IMR-90 (cell line): ENCODE measurements at regions not wholly inside any gene's neighbourhood (a gene's known extent, or its start where the extent isn't known, plus 50 kb on each side); places are given as distances from the start of the nearest gene placed in this dataset.

Experiments
- ATAC-seq: fragments of 200-7000 bp; cut with Tn5 transposase; 2 replicates; pipeline ENCODE4 v1.9.1; 2020; ENCODE audit warnings: low read depth, mild to moderate bottlenecking, moderate library complexity
- BruUV-seq: library from RNA; stranded (reverse); fragments of 400-500 nt; replicated peaks from 2 replicates; lab custom pipeline; 2021; lab: Mats Ljungman, UMichigan
- CTCF ChIA-PET: fragments of 300-600 bp; formaldehyde crosslinking; extraction: SDS; loops from one replicate; lab custom pipeline; 2021; ENCODE audit warnings: antibody characterized with exemption; lab: Yijun Ruan, JAX
- POLR2A ChIA-PET: fragments of 300-600 bp; sonication (Branson Sonifier 250); formaldehyde crosslinking; loops from one replicate; lab custom pipeline; 2022; ENCODE audit warnings: antibody characterized with exemption; ENCODE audit not compliant: unreplicated experiment; lab: Charles Lee
- DNase-seq: peaks from one replicate; pipeline ENCODE4 v3.0.0; 2013
- H2AFZ ChIP-seq: replicated peaks from 2 replicates; pipeline ENCODE3; 2013; ENCODE audit warnings: low read length, mild to moderate bottlenecking; ENCODE audit not compliant: poor library complexity
- H2AK5ac ChIP-seq: 2 replicates; pipeline ENCODE4 v1.6.1; 2013; ENCODE audit warnings: low read depth, low read length, inconsistent platforms
- H2AK9ac ChIP-seq: replicated peaks from 2 replicates; pipeline ENCODE3; 2013; ENCODE audit warnings: mild to moderate bottlenecking, low read depth, low read length, moderate library complexity; ENCODE audit not compliant: poor library complexity
- H2BK120ac ChIP-seq: 2 replicates; pipeline ENCODE4 v1.6.1; 2013; ENCODE audit warnings: low read depth, low read length, inconsistent platforms
- H2BK15ac ChIP-seq: 3 replicates; pipeline ENCODE4 v1.6.1; 2013; ENCODE audit warnings: low read depth, low read length, inconsistent platforms
- H2BK20ac ChIP-seq: 2 replicates; pipeline ENCODE4 v1.6.1; 2013; ENCODE audit warnings: low read depth, mild to moderate bottlenecking, inconsistent platforms, low read length, moderate library complexity
- H2BK5ac ChIP-seq: 2 replicates; pipeline ENCODE4 v1.6.1; 2013; ENCODE audit warnings: mild to moderate bottlenecking, low read depth, low read length, inconsistent platforms; ENCODE audit not compliant: poor library complexity, severe bottlenecking
- H3K14ac ChIP-seq: replicated peaks from 2 replicates; pipeline ENCODE4 v1.6.1; 2013; ENCODE audit warnings: low read depth, low read length, inconsistent platforms
- H3K18ac ChIP-seq: 2 replicates; pipeline ENCODE4 v1.6.1; 2013; ENCODE audit warnings: low read depth, low read length, control low read depth
- H3K23ac ChIP-seq: 2 replicates; pipeline ENCODE4 v1.6.1; 2013; ENCODE audit warnings: low read depth, low read length, inconsistent platforms
- H3K27ac ChIP-seq: 2 replicates; pipeline ENCODE4 v1.5.1; 2013; ENCODE audit warnings: mild to moderate bottlenecking, control low read depth, low read length; ENCODE audit not compliant: insufficient read depth
- H3K27me3 ChIP-seq: 2 replicates; pipeline ENCODE4 v1.6.1; 2013; ENCODE audit warnings: low read length; ENCODE audit not compliant: control insufficient read depth, insufficient read depth
- H3K36me3 ChIP-seq: 2 replicates; pipeline ENCODE4 v1.6.1; 2013; ENCODE audit warnings: low read length, mixed read lengths; ENCODE audit not compliant: control insufficient read depth, insufficient read depth
- H3K4ac ChIP-seq: 2 replicates; pipeline ENCODE4 v1.6.1; 2013; ENCODE audit warnings: low read depth, low read length, inconsistent platforms
- H3K4me1 ChIP-seq: 2 replicates; pipeline ENCODE4 v1.6.1; 2013; ENCODE audit warnings: low read length, mixed read lengths; ENCODE audit not compliant: control insufficient read depth, insufficient read depth
- H3K4me2 ChIP-seq: 2 replicates; pipeline ENCODE4 v1.6.1; 2013; ENCODE audit warnings: low read depth, mild to moderate bottlenecking, control low read depth, low read length, moderate library complexity
- H3K4me3 ChIP-seq: 2 replicates; pipeline ENCODE4 v1.5.1; 2013; ENCODE audit warnings: low read depth, mild to moderate bottlenecking, control low read depth, low read length, moderate library complexity; ENCODE audit not compliant: insufficient read depth
- H3K56ac ChIP-seq: 2 replicates; pipeline ENCODE4 v1.6.1; 2013; ENCODE audit warnings: low read length, inconsistent platforms; ENCODE audit not compliant: insufficient read depth; ENCODE audit errors: extremely low read depth
- H3K79me1 ChIP-seq, 2 experiments: 2 replicates each; pipeline ENCODE4 v1.6.1; 2013; ENCODE audit warnings: low read length in 2 of 2, inconsistent platforms in 1 of 2, low read depth in 1 of 2
- H3K9ac ChIP-seq: 2 replicates; pipeline ENCODE4 v1.6.1; 2013; ENCODE audit warnings: low read depth, low read length, control low read depth
- H3K9me1 ChIP-seq: 2 replicates; pipeline ENCODE4 v1.6.1; 2013; ENCODE audit warnings: low read length, inconsistent platforms; ENCODE audit not compliant: insufficient read depth
- H3K9me3 ChIP-seq: 2 replicates; pipeline ENCODE4 v1.6.1; 2013; ENCODE audit warnings: low read length; ENCODE audit not compliant: control insufficient read depth, insufficient read depth
- H4K20me1 ChIP-seq: 2 replicates; pipeline ENCODE4 v1.6.1; 2013; ENCODE audit warnings: low read length, inconsistent platforms; ENCODE audit not compliant: insufficient read depth
- H4K5ac ChIP-seq: 2 replicates; pipeline ENCODE4 v1.6.1; 2013; ENCODE audit warnings: mild to moderate bottlenecking, low read depth, low read length, control low read depth
- H4K8ac ChIP-seq, 2 experiments: 2 replicates each; pipeline ENCODE4 v1.6.1; 2013; ENCODE audit warnings: low read depth in 2 of 2, low read length in 2 of 2, control low read depth in 1 of 2, inconsistent platforms in 1 of 2
- H4K91ac ChIP-seq: 2 replicates; pipeline ENCODE4 v1.6.1; 2013; ENCODE audit warnings: low read depth, low read length, inconsistent platforms; ENCODE audit not compliant: insufficient read depth
- BHLHE40 ChIP-seq: fragments of 150-350 bp; IDR thresholded peaks from 2 replicates; pipeline ENCODE4 v1.6.1; 2016; ENCODE audit warnings: mild to moderate bottlenecking, low read depth, low read length
- CEBPB ChIP-seq: IDR thresholded peaks from 2 replicates; pipeline ENCODE4 v1.6.1; 2012; ENCODE audit warnings: low read depth, low read length, improper control_type of control experiment
- CHD1 ChIP-seq: IDR thresholded peaks from 2 replicates; pipeline ENCODE4 v1.6.1; 2012; ENCODE audit warnings: low read depth, low read length, improper control_type of control experiment
- FOS ChIP-seq: fragments of 150-350 bp; IDR thresholded peaks from 2 replicates; pipeline ENCODE4 v1.6.1; 2016; ENCODE audit warnings: low read depth, low read length
- MAFK ChIP-seq: IDR thresholded peaks from 2 replicates; pipeline ENCODE4 v1.6.1; 2012; ENCODE audit warnings: low read depth, low read length, improper control_type of control experiment
- MAZ ChIP-seq: IDR thresholded peaks from 2 replicates; pipeline ENCODE4 v1.6.1; 2012; ENCODE audit warnings: low read depth, mild to moderate bottlenecking, low read length, improper control_type of control experiment, moderate library complexity, borderline replicate concordance
- MXI1 ChIP-seq: IDR thresholded peaks from 2 replicates; pipeline ENCODE4 v1.6.1; 2012; ENCODE audit warnings: low read depth, mild to moderate bottlenecking, low read length, moderate library complexity, borderline replicate concordance
- NFE2L2 ChIP-seq: fragments of 150-350 bp; IDR thresholded peaks from 2 replicates; pipeline ENCODE4 v1.6.1; 2016; ENCODE audit warnings: low read depth, mild to moderate bottlenecking, low read length
- POLR2A ChIP-seq: IDR thresholded peaks from 2 replicates; pipeline ENCODE4 v1.6.1; 2012; ENCODE audit warnings: mild to moderate bottlenecking, low read depth, low read length
- RAD21 ChIP-seq: IDR thresholded peaks from 2 replicates; pipeline ENCODE4 v1.6.1; 2012; ENCODE audit warnings: low read length, improper control_type of control experiment
- RCOR1 ChIP-seq: IDR thresholded peaks from 2 replicates; pipeline ENCODE4 v1.6.1; 2012; ENCODE audit warnings: mild to moderate bottlenecking, low read length, improper control_type of control experiment; ENCODE audit not compliant: insufficient replicate concordance
- RFX5 ChIP-seq: IDR thresholded peaks from 2 replicates; pipeline ENCODE4 v1.8.0; 2012; ENCODE audit warnings: low read depth, mild to moderate bottlenecking, low read length, moderate library complexity
- SMC3 ChIP-seq: fragments of 150-350 bp; IDR thresholded peaks from 2 replicates; pipeline ENCODE4 v1.6.1; 2016; ENCODE audit warnings: low read depth, mild to moderate bottlenecking, antibody characterized with exemption, low read length, moderate library complexity
- WGBS, 2 experiments: methylation state at CpG; one replicate each; pipeline versions ENCODE4 v1.1.5 to v1.1.7; 2013; ENCODE audit warnings: missing lambda C conversion rate in 2 of 2; ENCODE audit not compliant: insufficient read length in 1 of 2; ENCODE audit errors: extremely low coverage in 2 of 2; 5-methylcytosine and 5-hydroxymethylcytosine counted together
- dilution Hi-C: fragments of 300-500 bp; cut with HindIII; formaldehyde crosslinking; loops from one replicate; pipeline ENCODE4 v1.14.3; 2018; ENCODE audit warnings: low sequenced_read_pairs; ENCODE audit not compliant: unreplicated experiment
- in situ Hi-C: fragments of 300-500 bp; cut with MboI; formaldehyde crosslinking; loops from 3 replicates; pipeline ENCODE4 v1.14.3; 2019; ENCODE audit warnings: low sequenced_read_pairs, inconsistent platforms, mixed read lengths
- intact Hi-C: fragments of 100-400 bp; cut with micrococcal nuclease; formaldehyde crosslinking; loops from 2 replicates; pipeline ENCODE4 v1.10.0; 2022
- TF ChIP-seq, protein P1 (sequence below): fragments of 150-350 bp; IDR thresholded peaks from 2 replicates; pipeline ENCODE4 v1.6.1; 2016; ENCODE audit warnings: low read depth, mild to moderate bottlenecking, low read length, moderate library complexity, borderline replicate concordance
- TF ChIP-seq, protein P2 (sequence below): conservative IDR thresholded peaks from 2 replicates; pipeline ENCODE4 v1.5.1; 2012; ENCODE audit warnings: mild to moderate bottlenecking, low read depth, low read length, improper control_type of control experiment
- TF ChIP-seq, protein P3 (sequence below): fragments of 150-350 bp; IDR thresholded peaks from 2 replicates; pipeline ENCODE4 v1.6.1; 2017; ENCODE audit warnings: mild to moderate bottlenecking, antibody characterized with exemption, low read length, low read depth

DNA sequence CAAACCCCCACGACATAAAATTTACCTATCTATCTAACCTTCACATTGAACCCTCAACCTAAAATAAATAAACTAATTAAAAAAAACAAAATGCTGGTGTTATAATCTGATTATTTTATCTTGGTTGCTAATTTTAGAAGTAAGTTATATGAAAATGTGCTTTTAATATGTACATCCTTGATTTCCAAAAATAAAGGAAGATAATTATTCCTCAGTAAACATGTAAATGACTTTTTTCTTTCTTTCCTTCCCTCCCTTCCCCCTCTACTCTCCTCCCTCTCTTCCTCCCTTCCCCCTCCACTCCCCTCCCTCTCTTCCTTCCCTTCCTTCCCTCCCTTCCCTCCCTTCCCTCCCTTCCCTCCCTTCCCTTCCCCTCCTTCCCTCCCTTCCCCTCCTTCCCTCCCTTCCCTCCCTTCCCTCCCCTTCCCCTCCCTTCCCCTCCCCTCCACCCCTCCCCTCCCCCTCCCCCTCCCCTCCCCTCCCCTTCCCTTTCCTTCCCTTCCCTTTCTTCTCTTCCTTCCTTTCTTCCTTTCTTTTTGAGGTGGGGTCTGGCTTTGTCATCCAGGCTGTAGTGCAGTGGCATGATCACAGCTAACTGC is 180.0 kb upstream of the GIMD1 start:
- dilution Hi-C loops: no loop called here

More for the DNA sequence above, 180.0 kb upstream of the GIMD1 start:
- Histone ChIP-seq H3K14ac (no peak overlapping the region), H4K91ac (no peak overlapping the region), H3K4me1 (no peaks in the 10 kb centered on the region), H3K27ac (no peak overlapping the region), H2BK120ac (no peak overlapping the region), H3K79me1 (no peaks in the 10 kb centered on the region), H2AK5ac (no peak overlapping the region), H3K4me2 (no peak overlapping the region), H2BK5ac (no peak overlapping the region), H3K4me3 (no peak overlapping the region), H2BK20ac (no peak overlapping the region), H3K9ac (no peak overlapping the region), H4K5ac (no peak overlapping the region), H4K20me1 (no peaks in the 10 kb centered on the region), H2BK15ac (no peak overlapping the region), H4K8ac (no peak overlapping the region), H3K36me3 (no peaks in the 10 kb centered on the region), H3K18ac (no peak overlapping the region), H3K9me1 (no peaks in the 10 kb centered on the region), H3K56ac (no peak overlapping the region), H2AFZ (no peak overlapping the region), H3K27me3 (no peaks in the 10 kb centered on the region), H2AK9ac (no peak overlapping the region), H3K9me3 (no peaks in the 10 kb centered on the region), H3K23ac (no peak overlapping the region), H3K4ac (no peak overlapping the region)
- 100% methylated on average over 1 of the region's 1 CpG; no CpG with 5 or more reads in 1 of the 2 experiments for WGBS, 2 experiments
- DNase-seq (no peak), ATAC-seq (no peak)
- intact Hi-C loops (loop anchor here (5.0 kb wide), 1 partner anchor 54 kb away; no protein-coding TSS in a partner anchor), in situ Hi-C loops (no loop called here)
- TF ChIP-seq NFE2L2 (no peak), MAZ (no peak), RAD21 (no peak), RFX5 (no peak), MAFK (no peak), FOS (no peak), CHD1 (no peak), POLR2A (no peak), RCOR1 (no peak), MXI1 (no peak), CEBPB (no peak), SMC3 (no peak), BHLHE40 (no peak)
- TF ChIP-seq, protein P1, sequence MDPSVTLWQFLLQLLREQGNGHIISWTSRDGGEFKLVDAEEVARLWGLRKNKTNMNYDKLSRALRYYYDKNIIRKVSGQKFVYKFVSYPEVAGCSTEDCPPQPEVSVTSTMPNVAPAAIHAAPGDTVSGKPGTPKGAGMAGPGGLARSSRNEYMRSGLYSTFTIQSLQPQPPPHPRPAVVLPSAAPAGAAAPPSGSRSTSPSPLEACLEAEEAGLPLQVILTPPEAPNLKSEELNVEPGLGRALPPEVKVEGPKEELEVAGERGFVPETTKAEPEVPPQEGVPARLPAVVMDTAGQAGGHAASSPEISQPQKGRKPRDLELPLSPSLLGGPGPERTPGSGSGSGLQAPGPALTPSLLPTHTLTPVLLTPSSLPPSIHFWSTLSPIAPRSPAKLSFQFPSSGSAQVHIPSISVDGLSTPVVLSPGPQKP: no peak
- TF ChIP-seq, protein P2, sequence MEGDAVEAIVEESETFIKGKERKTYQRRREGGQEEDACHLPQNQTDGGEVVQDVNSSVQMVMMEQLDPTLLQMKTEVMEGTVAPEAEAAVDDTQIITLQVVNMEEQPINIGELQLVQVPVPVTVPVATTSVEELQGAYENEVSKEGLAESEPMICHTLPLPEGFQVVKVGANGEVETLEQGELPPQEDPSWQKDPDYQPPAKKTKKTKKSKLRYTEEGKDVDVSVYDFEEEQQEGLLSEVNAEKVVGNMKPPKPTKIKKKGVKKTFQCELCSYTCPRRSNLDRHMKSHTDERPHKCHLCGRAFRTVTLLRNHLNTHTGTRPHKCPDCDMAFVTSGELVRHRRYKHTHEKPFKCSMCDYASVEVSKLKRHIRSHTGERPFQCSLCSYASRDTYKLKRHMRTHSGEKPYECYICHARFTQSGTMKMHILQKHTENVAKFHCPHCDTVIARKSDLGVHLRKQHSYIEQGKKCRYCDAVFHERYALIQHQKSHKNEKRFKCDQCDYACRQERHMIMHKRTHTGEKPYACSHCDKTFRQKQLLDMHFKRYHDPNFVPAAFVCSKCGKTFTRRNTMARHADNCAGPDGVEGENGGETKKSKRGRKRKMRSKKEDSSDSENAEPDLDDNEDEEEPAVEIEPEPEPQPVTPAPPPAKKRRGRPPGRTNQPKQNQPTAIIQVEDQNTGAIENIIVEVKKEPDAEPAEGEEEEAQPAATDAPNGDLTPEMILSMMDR: no peak
- TF ChIP-seq, protein P3, sequence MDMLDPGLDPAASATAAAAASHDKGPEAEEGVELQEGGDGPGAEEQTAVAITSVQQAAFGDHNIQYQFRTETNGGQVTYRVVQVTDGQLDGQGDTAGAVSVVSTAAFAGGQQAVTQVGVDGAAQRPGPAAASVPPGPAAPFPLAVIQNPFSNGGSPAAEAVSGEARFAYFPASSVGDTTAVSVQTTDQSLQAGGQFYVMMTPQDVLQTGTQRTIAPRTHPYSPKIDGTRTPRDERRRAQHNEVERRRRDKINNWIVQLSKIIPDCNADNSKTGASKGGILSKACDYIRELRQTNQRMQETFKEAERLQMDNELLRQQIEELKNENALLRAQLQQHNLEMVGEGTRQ: no peak
- POLR2A ChIA-PET: no interaction called here
- CTCF ChIA-PET: no interaction called here
- no TSS peak for BruUV-seq
